OCI-LY1 (cell line): ENCODE measurements at regions not wholly inside any gene's neighbourhood (a gene's known extent, or its start where the extent isn't known, plus 50 kb on each side); places are given as distances from the start of the nearest gene placed in this dataset.

Source experiments
- H2AFZ ChIP-seq: fragments of 200-600 bp; sonication (generic), shearing (Covaris generic); 2 replicates; pipeline ENCODE4 v1.6.0; 2014; ENCODE audit warnings: antibody characterized with exemption, mild to moderate bottlenecking, low read length
- H3F3A ChIP-seq: fragments of 200-600 bp; sonication (generic), shearing (Covaris generic); 2 replicates; pipeline ENCODE4 v1.6.0; 2014; ENCODE audit warnings: mild to moderate bottlenecking, antibody characterized with exemption, low read length, moderate library complexity; ENCODE audit not compliant: insufficient read depth
- H3K27ac ChIP-seq: fragments of 200-600 bp; sonication (generic); 2 replicates; pipeline ENCODE4 v1.5.1; 2014; ENCODE audit warnings: low read length, mixed run types, mild to moderate bottlenecking, low read depth; ENCODE audit not compliant: poor library complexity, severe bottlenecking
- H3K27me3 ChIP-seq: fragments of 200-600 bp; sonication (generic); 2 replicates; pipeline ENCODE4 v1.6.0; 2014; ENCODE audit warnings: antibody characterized with exemption, mild to moderate bottlenecking, low read length, moderate library complexity; ENCODE audit not compliant: insufficient read depth
- H3K36me3 ChIP-seq: fragments of 200-600 bp; sonication (generic); 2 replicates; pipeline ENCODE4 v1.6.1; 2014; ENCODE audit warnings: mild to moderate bottlenecking, antibody characterized with exemption, low read length, moderate library complexity, mixed read lengths; ENCODE audit not compliant: insufficient read depth
- H3K4me1 ChIP-seq: fragments of 200-600 bp; sonication (generic); 2 replicates; pipeline ENCODE4 v1.5.1; 2014; ENCODE audit warnings: mild to moderate bottlenecking, low read length, moderate library complexity; ENCODE audit not compliant: insufficient read depth, severe bottlenecking
- H3K4me2 ChIP-seq: fragments of 200-600 bp; sonication (generic), shearing (Covaris generic); 2 replicates; pipeline ENCODE4 v1.6.1; 2014; ENCODE audit warnings: low read length
- H3K4me3 ChIP-seq: fragments of 200-600 bp; sonication (generic); 2 replicates; pipeline ENCODE4 v1.5.1; 2014; ENCODE audit warnings: low read length, low read depth, mild to moderate bottlenecking, mixed read lengths; ENCODE audit not compliant: poor library complexity, severe bottlenecking
- H3K79me2 ChIP-seq: fragments of 200-600 bp; shearing (Covaris generic); 2 replicates; pipeline ENCODE4 v1.6.1; 2016; ENCODE audit warnings: mixed run types, low read length, mixed read lengths; ENCODE audit not compliant: insufficient read depth
- H3K9ac ChIP-seq: fragments of 200-600 bp; sonication (generic), shearing (Covaris generic); 2 replicates; pipeline ENCODE4 v1.6.1; 2014; ENCODE audit warnings: mild to moderate bottlenecking, low read length, mixed read lengths
- H3K9me2 ChIP-seq: fragments of 200-600 bp; sonication (generic), shearing (Covaris generic); 2 replicates; pipeline ENCODE4 v1.6.1; 2014; ENCODE audit warnings: low read depth, mild to moderate bottlenecking, low read length, mixed read lengths
- H3K9me3 ChIP-seq: fragments of 200-600 bp; shearing (Covaris generic); 2 replicates; pipeline ENCODE4 v1.6.1; 2014; ENCODE audit warnings: low read length, mixed read lengths
- H4K20me1 ChIP-seq: fragments of 200-600 bp; sonication (generic), shearing (Covaris generic); 2 replicates; pipeline ENCODE4 v1.6.0; 2016; ENCODE audit warnings: mild to moderate bottlenecking, low read length; ENCODE audit not compliant: insufficient read depth
- EZH2 ChIP-seq: fragments of 200-600 bp; sonication (generic), shearing (Covaris generic); IDR thresholded peaks from 2 replicates; pipeline ENCODE4 v1.8.0; 2017; ENCODE audit warnings: borderline replicate concordance, mixed run types, mild to moderate bottlenecking, antibody characterized with exemption, low read length, moderate library complexity, mixed read lengths
- TF ChIP-seq, protein P1 (sequence below): fragments of 200-600 bp; sonication (generic), shearing (Covaris generic); IDR thresholded peaks from 2 replicates; pipeline ENCODE4 v1.5.1; 2017; ENCODE audit warnings: mild to moderate bottlenecking, antibody characterized with exemption, low read length, moderate library complexity, mixed read lengths

- Histone ChIP-seq H4K20me1 (no peaks in the 10 kb centered on the region), H3K4me3 (no peak overlapping the region), H3K4me1 (no peaks in the 10 kb centered on the region), H3K9me2 (no peaks in the 10 kb centered on the region), H3K9me3 (no peaks in the 10 kb centered on the region), H3K9ac (no peak overlapping the region), H3F3A (no peaks in the 10 kb centered on the region), H3K36me3 (no peaks in the 10 kb centered on the region), H2AFZ (no peak overlapping the region), H3K79me2 (no peaks in the 10 kb centered on the region), H3K4me2 (no peak overlapping the region), H3K27ac (no peak overlapping the region), H3K27me3 (no peaks in the 10 kb centered on the region)
- TF ChIP-seq EZH2: no peak
- TF ChIP-seq, protein P1, sequence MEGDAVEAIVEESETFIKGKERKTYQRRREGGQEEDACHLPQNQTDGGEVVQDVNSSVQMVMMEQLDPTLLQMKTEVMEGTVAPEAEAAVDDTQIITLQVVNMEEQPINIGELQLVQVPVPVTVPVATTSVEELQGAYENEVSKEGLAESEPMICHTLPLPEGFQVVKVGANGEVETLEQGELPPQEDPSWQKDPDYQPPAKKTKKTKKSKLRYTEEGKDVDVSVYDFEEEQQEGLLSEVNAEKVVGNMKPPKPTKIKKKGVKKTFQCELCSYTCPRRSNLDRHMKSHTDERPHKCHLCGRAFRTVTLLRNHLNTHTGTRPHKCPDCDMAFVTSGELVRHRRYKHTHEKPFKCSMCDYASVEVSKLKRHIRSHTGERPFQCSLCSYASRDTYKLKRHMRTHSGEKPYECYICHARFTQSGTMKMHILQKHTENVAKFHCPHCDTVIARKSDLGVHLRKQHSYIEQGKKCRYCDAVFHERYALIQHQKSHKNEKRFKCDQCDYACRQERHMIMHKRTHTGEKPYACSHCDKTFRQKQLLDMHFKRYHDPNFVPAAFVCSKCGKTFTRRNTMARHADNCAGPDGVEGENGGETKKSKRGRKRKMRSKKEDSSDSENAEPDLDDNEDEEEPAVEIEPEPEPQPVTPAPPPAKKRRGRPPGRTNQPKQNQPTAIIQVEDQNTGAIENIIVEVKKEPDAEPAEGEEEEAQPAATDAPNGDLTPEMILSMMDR: no peak
Observed at GRCh38 chr7:25646726-25647413, 418.6 kb upstream of the NPVF start.

DNA sequence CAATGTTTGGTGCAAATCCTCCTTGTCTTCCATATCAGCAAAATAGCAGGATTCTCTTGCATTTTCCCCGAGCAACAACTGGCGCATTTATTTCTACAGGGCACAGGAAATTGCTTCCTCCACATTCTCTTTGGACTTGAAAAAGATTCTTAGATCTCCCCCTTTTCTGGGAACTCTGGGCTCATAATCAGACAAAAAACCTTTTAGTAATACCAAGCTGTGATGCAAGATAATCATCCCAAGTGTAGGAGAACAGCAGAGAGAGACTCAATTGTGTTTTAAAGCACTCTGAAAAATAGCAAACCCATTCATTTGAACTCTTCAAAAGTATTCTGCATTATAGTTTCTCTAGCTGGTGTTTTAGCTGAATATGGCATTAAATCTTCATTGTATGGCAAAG lies 419.6 kb upstream of the NPVF start:
- Histone ChIP-seq H3K9me3 (no peaks in the 10 kb centered on the region), H3K4me3 (no peak overlapping the region), H3F3A (no peaks in the 10 kb centered on the region), H3K9ac (no peak overlapping the region), H3K27me3 (no peaks in the 10 kb centered on the region), H3K27ac (no peak overlapping the region), H3K9me2 (no peaks in the 10 kb centered on the region), H3K79me2 (no peaks in the 10 kb centered on the region), H3K4me2 (no peak overlapping the region), H2AFZ (no peak overlapping the region), H3K4me1 (no peaks in the 10 kb centered on the region), H4K20me1 (no peaks in the 10 kb centered on the region), H3K36me3 (no peaks in the 10 kb centered on the region)
- no peak for TF ChIP-seq EZH2
- TF ChIP-seq, protein P1: no peak

- TF ChIP-seq EZH2: no peak
- TF ChIP-seq, protein P1: no peak
- H3K9me3 ChIP-seq: no peaks in the 10 kb centered on the region
- no peak overlapping the region for H3K27ac ChIP-seq
Observed at GRCh38 chr7:25652366-25652765, 424.1 kb upstream of the NPVF start.

More at GRCh38 chr7:25652366-25652765, 424.1 kb upstream of the NPVF start:
- Histone ChIP-seq H3K4me2 (no peak overlapping the region), H3F3A (no peaks in the 10 kb centered on the region), H3K27me3 (no peaks in the 10 kb centered on the region), H4K20me1 (no peaks in the 10 kb centered on the region), H3K9ac (no peak overlapping the region), H3K9me2 (no peaks in the 10 kb centered on the region), H3K4me3 (no peak overlapping the region), H3K36me3 (no peaks in the 10 kb centered on the region), H3K4me1 (no peaks in the 10 kb centered on the region), H2AFZ (no peak overlapping the region), H3K79me2 (no peaks in the 10 kb centered on the region)
